HCT116 (cell line): ENCODE measurements at regions not wholly inside any gene's neighbourhood (a gene's known extent, or its start where the extent isn't known, plus 50 kb on each side); places are given as distances from the start of the nearest gene placed in this dataset.

Source experiments
- ATAC-seq: fragments of 200-7000 bp; cut with Tn5 transposase; 2 replicates; pipeline ENCODE4 v1.9.1; 2020; ENCODE audit warnings: mild to moderate bottlenecking, moderate library complexity
- BruUV-seq: library from RNA; stranded (reverse); fragments of 400-500 nt; replicated peaks from 2 replicates; lab custom pipeline; 2021; lab: Mats Ljungman, UMichigan
- CTCF ChIA-PET: fragments of 300-600 bp; sonication (Branson Sonifier 250); formaldehyde crosslinking; loops from one replicate; lab custom pipeline; 2021; ENCODE audit warnings: antibody characterized with exemption; lab: Charles Lee
- POLR2A ChIA-PET: fragments of 300-600, 350-600 bp; sonication (Branson Sonifier 250); formaldehyde crosslinking; loops from one replicate; lab custom pipeline; 2021; ENCODE audit warnings: antibody characterized with exemption; lab: Charles Lee
- RAD21 ChIA-PET, 2 experiments: fragments of 300-600 bp; sonication (Branson Sonifier 250); formaldehyde crosslinking; loops; one replicate each; lab custom pipeline; 2023; ENCODE audit warnings: low total read pairs in 2 of 2; ENCODE audit not compliant: uncharacterized antibody in 2 of 2, unreplicated experiment in 2 of 2, low non-redundant PET in 1 of 2; lab: Charles Lee
- DNase-seq: peaks from one replicate; pipeline ENCODE4 v3.0.0-alpha.2; 2010; ENCODE audit warnings: low read depth, low spot score
- H2AFZ ChIP-seq: fragments of 200-600 bp; shearing (Covaris generic), sonication (generic); 2 replicates; pipeline ENCODE4 v1.6.1; 2017; ENCODE audit warnings: low read depth, mixed run types, mixed read lengths, antibody characterized with exemption, low read length; ENCODE audit not compliant: poor library complexity, severe bottlenecking
- H3K27ac ChIP-seq: 2 replicates; pipeline ENCODE4 v1.5.1; 2012; ENCODE audit warnings: low read depth, low read length
- H3K27me3 ChIP-seq: fragments of 200-600 bp; sonication (generic); 2 replicates; pipeline ENCODE4 v1.6.1; 2016; ENCODE audit warnings: mixed run types, low read length, mixed read lengths; ENCODE audit not compliant: insufficient read depth
- H3K36me3 ChIP-seq, 2 experiments: fragments of 200-500 bp in 1 of 2; fragments of 200-600 bp in 1 of 2; sonication (Bioruptor generic) in 1 of 2; sonication (generic) in 1 of 2; 2 replicates each; pipeline versions ENCODE4 v1.5.1 to v1.6.1; 2014 to 2016; ENCODE audit warnings: low read length in 2 of 2, inconsistent platforms in 1 of 2, mixed read lengths in 1 of 2, mixed run types in 1 of 2; ENCODE audit not compliant: insufficient read depth in 2 of 2, control insufficient read depth in 1 of 2
- H3K4me1 ChIP-seq, 2 experiments: fragments of 200-600 bp in 1 of 2; sonication (generic) in 1 of 2; 2 replicates each; pipeline versions ENCODE4 v1.5.1 to v1.6.1; 2012 to 2017; ENCODE audit warnings: low read length in 2 of 2, inconsistent platforms in 1 of 2, mild to moderate bottlenecking in 1 of 2, mixed read lengths in 1 of 2, mixed run types in 1 of 2, moderate library complexity in 1 of 2; ENCODE audit not compliant: insufficient read depth in 2 of 2, control insufficient read depth in 1 of 2
- H3K4me2 ChIP-seq: fragments of 200-600 bp; sonication (generic); 2 replicates; pipeline ENCODE4 v1.6.1; 2017; ENCODE audit warnings: mixed run types, low read length, mixed read lengths
- H3K4me3 ChIP-seq, 2 experiments: fragments of 200-600 bp in 1 of 2; sonication (generic) in 1 of 2; replicated peaks in 1 of 2; 2 replicates each; pipeline ENCODE4 v1.5.1; 2011 to 2016; ENCODE audit warnings: low read length in 2 of 2, control low read depth in 1 of 2, low read depth in 1 of 2, mild to moderate bottlenecking in 1 of 2, mixed read lengths in 1 of 2, mixed run types in 1 of 2
- H3K79me2 ChIP-seq: fragments of 200-600 bp; sonication (generic); 2 replicates; pipeline ENCODE4 v1.6.1; 2017; ENCODE audit warnings: mild to moderate bottlenecking, mixed run types, low read length, moderate library complexity, mixed read lengths; ENCODE audit not compliant: insufficient read depth
- H3K9ac ChIP-seq: fragments of 200-600 bp; sonication (generic); 2 replicates; pipeline ENCODE4 v1.6.1; 2016; ENCODE audit warnings: low read length, mixed read lengths
- H3K9me2 ChIP-seq: fragments of 200-600 bp; sonication (generic), shearing (Covaris generic); 2 replicates; pipeline ENCODE4 v1.6.1; 2017; ENCODE audit warnings: mixed run types, mild to moderate bottlenecking, moderate library complexity; ENCODE audit not compliant: insufficient read depth
- H3K9me3 ChIP-seq, 2 experiments: fragments of 200-500 bp in 1 of 2; fragments of 200-600 bp in 1 of 2; sonication (Bioruptor generic) in 1 of 2; sonication (generic) in 1 of 2; 2 replicates each; pipeline ENCODE4 v1.6.1; 2014 to 2017; ENCODE audit warnings: low read length in 2 of 2, mixed read lengths in 2 of 2, inconsistent platforms in 1 of 2, low read depth in 1 of 2, mild to moderate bottlenecking in 1 of 2, mixed run types in 1 of 2, moderate library complexity in 1 of 2; ENCODE audit not compliant: control insufficient read depth in 1 of 2, insufficient read depth in 1 of 2
- H4K20me1 ChIP-seq: fragments of 200-600 bp; sonication (generic), shearing (Covaris generic); 2 replicates; pipeline ENCODE4 v1.6.1; 2017; ENCODE audit warnings: mixed run types, mild to moderate bottlenecking, moderate library complexity; ENCODE audit not compliant: insufficient read depth
- ATF3 ChIP-seq: IDR thresholded peaks from 2 replicates; pipeline ENCODE4 v1.6.1; 2012
- CBX3 ChIP-seq: IDR thresholded peaks from 2 replicates; pipeline ENCODE4 v1.6.1; 2012; ENCODE audit warnings: low read depth
- CEBPB ChIP-seq: IDR thresholded peaks from 2 replicates; pipeline ENCODE4 v1.6.1; 2012; ENCODE audit warnings: low read depth
- CTCF ChIP-seq, 3 experiments: fragments of 200-600 bp in 1 of 3; sonication (generic) in 1 of 3; IDR thresholded peaks in 2 of 3; conservative IDR thresholded peaks in 1 of 3; 2 replicates each; pipeline ENCODE4 v1.5.1; 2012 to 2017; ENCODE audit warnings: low read depth in 2 of 3, low read length in 2 of 3, antibody characterized with exemption in 1 of 3, borderline replicate concordance in 1 of 3, control low read depth in 1 of 3, mild to moderate bottlenecking in 1 of 3, mixed read lengths in 1 of 3, mixed run types in 1 of 3, moderate library complexity in 1 of 3; ENCODE audit not compliant: insufficient read depth in 1 of 3
- ELF1 ChIP-seq: IDR thresholded peaks from 2 replicates; pipeline ENCODE4 v1.6.1; 2012; ENCODE audit warnings: low read depth, borderline replicate concordance
- EZH2 ChIP-seq: fragments of 200-600 bp; sonication (generic); IDR thresholded peaks from 2 replicates; pipeline ENCODE4 v1.6.1; 2017; ENCODE audit warnings: antibody characterized with exemption, mixed run types
- EZH2phosphoT487 ChIP-seq: fragments of 200-600 bp; IDR thresholded peaks from 2 replicates; pipeline ENCODE4 v1.6.1; 2018; ENCODE audit warnings: antibody characterized with exemption, borderline replicate concordance
- FOSL1 ChIP-seq: IDR thresholded peaks from 2 replicates; pipeline ENCODE4 v1.6.1; 2012; ENCODE audit warnings: low read depth
- MAX ChIP-seq: IDR thresholded peaks from 2 replicates; pipeline ENCODE4 v1.6.1; 2012
- POLR2AphosphoS5 ChIP-seq: IDR thresholded peaks from 2 replicates; pipeline ENCODE4 v1.6.1; 2011; ENCODE audit warnings: mild to moderate bottlenecking, low read depth, low read length, moderate library complexity
- RAD21 ChIP-seq: IDR thresholded peaks from 2 replicates; pipeline ENCODE4 v1.6.1; 2012; ENCODE audit warnings: low read depth, mild to moderate bottlenecking
- REST ChIP-seq: IDR thresholded peaks from 2 replicates; pipeline ENCODE4 v1.6.1; 2012; ENCODE audit warnings: low read depth
- SIN3A ChIP-seq: IDR thresholded peaks from 2 replicates; pipeline ENCODE4 v1.6.1; 2012; ENCODE audit warnings: low read depth
- SP1 ChIP-seq: IDR thresholded peaks from 2 replicates; pipeline ENCODE4 v1.6.1; 2012; ENCODE audit warnings: low read depth
- SRF ChIP-seq: IDR thresholded peaks from 2 replicates; pipeline ENCODE4 v1.6.1; 2012; ENCODE audit warnings: low read depth
- YY1 ChIP-seq: IDR thresholded peaks from 2 replicates; pipeline ENCODE4 v1.6.1; 2011; ENCODE audit warnings: low read length, low read depth, moderate library complexity, mild to moderate bottlenecking; ENCODE audit not compliant: insufficient replicate concordance; ENCODE audit errors: extremely low read depth
- ZFX ChIP-seq: fragments of 450-650 bp; IDR thresholded peaks from 2 replicates; pipeline ENCODE4 v1.6.1; 2017
- intact Hi-C: fragments of 100-400 bp; cut with micrococcal nuclease; formaldehyde crosslinking; loops from 2 replicates; pipeline ENCODE4 v1.10.0; 2022

- ChIA-PET POLR2A (no interaction called here), CTCF (no interaction called here), RAD21 (no interaction called here)
- Histone ChIP-seq H3K4me2 (no peak overlapping the region), H4K20me1 (no peaks in the 10 kb centered on the region), H3K9me2 (no peaks in the 10 kb centered on the region), H2AFZ (no peak overlapping the region), H3K4me3 (no peak overlapping the region), H3K27me3 (no peaks in the 10 kb centered on the region), H3K9ac (no peak overlapping the region), H3K9me3 (no peaks in the 10 kb centered on the region), H3K4me1 (no peaks in the 10 kb centered on the region), H3K27ac (no peak overlapping the region), H3K79me2 (no peaks in the 10 kb centered on the region), H3K36me3 (no peaks in the 10 kb centered on the region)
- no peak for ATAC-seq
- no TSS peak for BruUV-seq
- intact Hi-C loops: no loop called here
- no peak for TF ChIP-seq SP1
- no peak for TF ChIP-seq ATF3
- no peak for TF ChIP-seq EZH2
- no peak for TF ChIP-seq CTCF (IDR thresholded peaks at IDR 0.05 in 2 of 3, conservative IDR thresholded peaks at IDR 0.05 in 1 of 3; ENCODE audit: borderline replicate concordance in 1 of 3, insufficient read depth in 1 of 3, low read depth in 2 of 3, low read length in 2 of 3)
- TF ChIP-seq MAX: no peak
- no peak for TF ChIP-seq CEBPB
- no peak for TF ChIP-seq ZFX
- TF ChIP-seq RAD21: no peak
- no peak for TF ChIP-seq EZH2phosphoT487
- no peak for TF ChIP-seq SRF
- TF ChIP-seq YY1: no peak
- TF ChIP-seq POLR2AphosphoS5: no peak
- TF ChIP-seq SIN3A: no peak
- TF ChIP-seq REST: no peak
- no peak for TF ChIP-seq ELF1
- TF ChIP-seq CBX3: no peak
- TF ChIP-seq FOSL1: no peak
- no peak for DNase-seq
These were observed 129.7 kb upstream of the THBS1 start for GRCh38 chr15:39451121-39451688.
